SK-N-SH treated with all-trans-retinoic acid at 6 μM for 48 hours (cell line): ENCODE measurements at regions not wholly inside any gene's neighbourhood (a gene's known extent, or its start where the extent isn't known, plus 50 kb on each side); places are given as distances from the start of the nearest gene placed in this dataset.

ENCODE experiments used
- ATAC-seq: fragments of 200-7000 bp; cut with Tn5 transposase; 3 replicates; pipeline ENCODE4 v1.9.1; 2020; ENCODE audit warnings: mild to moderate bottlenecking, moderate library complexity
- ARNTL ChIP-seq: fragments of 450-650 bp; formaldehyde crosslinking; IDR thresholded peaks from 2 replicates; pipeline ENCODE4 v1.5.0; 2020; ENCODE audit warnings: low read depth, mild to moderate bottlenecking, moderate library complexity, borderline replicate concordance
- BACH2 ChIP-seq: fragments of 250-450 bp; sonication (Bioruptor Pico); IDR thresholded peaks from 2 replicates; pipeline ENCODE4 v1.9.0; 2021; ENCODE audit warnings: mild to moderate bottlenecking, borderline replicate concordance
- CSDC2 ChIP-seq: fragments of 250-450 bp; sonication (Bioruptor Pico); IDR thresholded peaks from 2 replicates; pipeline ENCODE4 v1.5.0; 2020; ENCODE audit warnings: mild to moderate bottlenecking, moderate library complexity
- CSRNP3 ChIP-seq: fragments of 250-450 bp; sonication (Bioruptor Pico); IDR thresholded peaks from 2 replicates; pipeline ENCODE4 v1.5.1; 2021; ENCODE audit warnings: mild to moderate bottlenecking, moderate library complexity
- ESRRG ChIP-seq: fragments of 250-450 bp; sonication (Bioruptor Pico); IDR thresholded peaks from 2 replicates; pipeline ENCODE4 v1.6.1; 2021; ENCODE audit warnings: mild to moderate bottlenecking
- GLIS3 ChIP-seq: fragments of 250-450 bp; sonication (Bioruptor Pico); IDR thresholded peaks from 2 replicates; pipeline ENCODE4 v1.5.0; 2020; ENCODE audit warnings: mild to moderate bottlenecking, moderate library complexity
- ISL1 ChIP-seq: fragments of 250-450 bp; sonication (Bioruptor Pico); IDR thresholded peaks from 2 replicates; pipeline ENCODE4 v2.1.2; 2022; ENCODE audit warnings: mild to moderate bottlenecking, moderate library complexity
- OSR1 ChIP-seq: fragments of 250-450 bp; sonication (Bioruptor Pico); IDR thresholded peaks from 2 replicates; pipeline ENCODE4 v1.8.0; 2022; ENCODE audit warnings: moderate library complexity, mild to moderate bottlenecking, inconsistent platforms
- PATZ1 ChIP-seq: fragments of 250-450 bp; sonication (Bioruptor Pico); IDR thresholded peaks from 2 replicates; pipeline ENCODE4 v1.8.0; 2020; ENCODE audit warnings: mild to moderate bottlenecking, moderate library complexity, borderline replicate concordance
- PPARA ChIP-seq: fragments of 250-450 bp; sonication (Bioruptor Pico); IDR thresholded peaks from 2 replicates; pipeline ENCODE4 v1.5.0; 2020; ENCODE audit warnings: mild to moderate bottlenecking, borderline replicate concordance
- SNAI2 ChIP-seq: fragments of 250-450 bp; sonication (Bioruptor Pico); IDR thresholded peaks from 2 replicates; pipeline ENCODE4 v1.5.0; 2020; ENCODE audit warnings: mild to moderate bottlenecking, moderate library complexity
- TCF4 ChIP-seq: fragments of 250-450 bp; sonication (Bioruptor Pico); IDR thresholded peaks from 2 replicates; pipeline ENCODE4 v1.8.0; 2021; ENCODE audit warnings: mild to moderate bottlenecking, moderate library complexity, borderline replicate concordance
- TOX ChIP-seq: fragments of 250-450 bp; sonication (Bioruptor Pico); IDR thresholded peaks from 2 replicates; pipeline ENCODE4 v1.8.0; 2021; ENCODE audit warnings: mild to moderate bottlenecking, moderate library complexity, borderline replicate concordance
- TSHZ2 ChIP-seq: fragments of 250-450 bp; sonication (Bioruptor Pico); IDR thresholded peaks from 2 replicates; pipeline ENCODE4 v1.5.0; 2020; ENCODE audit warnings: mild to moderate bottlenecking, moderate library complexity
- ZC3H10 ChIP-seq: fragments of 250-450 bp; sonication (Bioruptor Pico); IDR thresholded peaks from 2 replicates; pipeline ENCODE4 v1.5.1; 2021; ENCODE audit warnings: mild to moderate bottlenecking, moderate library complexity
- ZFP3 ChIP-seq: fragments of 250-450 bp; sonication (Bioruptor Pico); IDR thresholded peaks from 2 replicates; pipeline ENCODE4 v1.5.0; 2020; ENCODE audit warnings: mild to moderate bottlenecking, moderate library complexity
- ZFP30 ChIP-seq: fragments of 450-650 bp; formaldehyde crosslinking; IDR thresholded peaks from 2 replicates; pipeline ENCODE4 v1.5.0; 2022; ENCODE audit warnings: mild to moderate bottlenecking, moderate library complexity
- ZNF565 ChIP-seq: fragments of 450-650 bp; formaldehyde crosslinking; conservative IDR thresholded peaks from 2 replicates; pipeline ENCODE4 v1.5.0; 2020; ENCODE audit warnings: low read depth, mild to moderate bottlenecking, moderate library complexity
- ZNF70 ChIP-seq: fragments of 450-650 bp; formaldehyde crosslinking; IDR thresholded peaks from 2 replicates; pipeline ENCODE4 v1.5.0; 2020; ENCODE audit warnings: mild to moderate bottlenecking, moderate library complexity
- ZNF8 ChIP-seq: fragments of 450-650 bp; formaldehyde crosslinking; IDR thresholded peaks from 2 replicates; pipeline ENCODE4 v1.5.0; 2020; ENCODE audit warnings: mild to moderate bottlenecking, moderate library complexity
- TF ChIP-seq, protein P1 (sequence below): fragments of 250-450 bp; sonication (Bioruptor Pico); IDR thresholded peaks from 2 replicates; pipeline ENCODE4 v1.8.0; 2021; ENCODE audit warnings: low read depth, mild to moderate bottlenecking, moderate library complexity, borderline replicate concordance
- TF ChIP-seq, protein P2 (sequence below): fragments of 250-450 bp; sonication (Bioruptor Pico); IDR thresholded peaks from 2 replicates; pipeline ENCODE4 v1.5.1; 2020; ENCODE audit warnings: low read depth, mild to moderate bottlenecking, moderate library complexity

GRCh38 chr9:20119566-20119965, 330.7 kb upstream of the SLC24A2 start:
- TF ChIP-seq ZFP3 (CRISPR knock-in tag) = no peak
- no peak for TF ChIP-seq ZNF565
- TF ChIP-seq ZFP30 (CRISPR knock-in tag) = no peak
- no peak for TF ChIP-seq GLIS3 (CRISPR knock-in tag)
- TF ChIP-seq, protein P1, sequence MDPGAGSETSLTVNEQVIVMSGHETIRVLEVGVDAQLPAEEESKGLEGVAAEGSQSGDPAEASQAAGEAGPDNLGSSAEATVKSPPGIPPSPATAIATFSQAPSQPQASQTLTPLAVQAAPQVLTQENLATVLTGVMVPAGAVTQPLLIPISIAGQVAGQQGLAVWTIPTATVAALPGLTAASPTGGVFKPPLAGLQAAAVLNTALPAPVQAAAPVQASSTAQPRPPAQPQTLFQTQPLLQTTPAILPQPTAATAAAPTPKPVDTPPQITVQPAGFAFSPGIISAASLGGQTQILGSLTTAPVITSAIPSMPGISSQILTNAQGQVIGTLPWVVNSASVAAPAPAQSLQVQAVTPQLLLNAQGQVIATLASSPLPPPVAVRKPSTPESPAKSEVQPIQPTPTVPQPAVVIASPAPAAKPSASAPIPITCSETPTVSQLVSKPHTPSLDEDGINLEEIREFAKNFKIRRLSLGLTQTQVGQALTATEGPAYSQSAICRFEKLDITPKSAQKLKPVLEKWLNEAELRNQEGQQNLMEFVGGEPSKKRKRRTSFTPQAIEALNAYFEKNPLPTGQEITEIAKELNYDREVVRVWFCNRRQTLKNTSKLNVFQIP (CRISPR knock-in tag) = no peak
- TF ChIP-seq CSRNP3 = no peak
- no peak for TF ChIP-seq ESRRG (CRISPR knock-in tag)
- TF ChIP-seq ZC3H10 (CRISPR knock-in tag) = no peak
- TF ChIP-seq ARNTL (CRISPR knock-in tag) = no peak
- TF ChIP-seq PPARA = no peak
- no peak for TF ChIP-seq ZNF70 (CRISPR knock-in tag)
- no peak for TF ChIP-seq BACH2 (CRISPR knock-in tag)
- TF ChIP-seq TSHZ2 (CRISPR knock-in tag) = no peak
- TF ChIP-seq, protein P2, sequence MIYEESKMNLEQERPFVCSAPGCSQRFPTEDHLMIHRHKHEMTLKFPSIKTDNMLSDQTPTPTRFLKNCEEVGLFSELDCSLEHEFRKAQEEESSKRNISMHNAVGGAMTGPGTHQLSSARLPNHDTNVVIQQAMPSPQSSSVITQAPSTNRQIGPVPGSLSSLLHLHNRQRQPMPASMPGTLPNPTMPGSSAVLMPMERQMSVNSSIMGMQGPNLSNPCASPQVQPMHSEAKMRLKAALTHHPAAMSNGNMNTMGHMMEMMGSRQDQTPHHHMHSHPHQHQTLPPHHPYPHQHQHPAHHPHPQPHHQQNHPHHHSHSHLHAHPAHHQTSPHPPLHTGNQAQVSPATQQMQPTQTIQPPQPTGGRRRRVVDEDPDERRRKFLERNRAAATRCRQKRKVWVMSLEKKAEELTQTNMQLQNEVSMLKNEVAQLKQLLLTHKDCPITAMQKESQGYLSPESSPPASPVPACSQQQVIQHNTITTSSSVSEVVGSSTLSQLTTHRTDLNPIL (CRISPR knock-in tag) = no peak
- no peak for TF ChIP-seq ZNF8 (CRISPR knock-in tag)
- TF ChIP-seq PATZ1 (CRISPR knock-in tag) = no peak
- TF ChIP-seq OSR1 (CRISPR knock-in tag) = no peak
- no peak for TF ChIP-seq CSDC2 (CRISPR knock-in tag)
- no peak for TF ChIP-seq SNAI2 (CRISPR knock-in tag)
- no peak for TF ChIP-seq TCF4
- no peak for ATAC-seq

DNA sequence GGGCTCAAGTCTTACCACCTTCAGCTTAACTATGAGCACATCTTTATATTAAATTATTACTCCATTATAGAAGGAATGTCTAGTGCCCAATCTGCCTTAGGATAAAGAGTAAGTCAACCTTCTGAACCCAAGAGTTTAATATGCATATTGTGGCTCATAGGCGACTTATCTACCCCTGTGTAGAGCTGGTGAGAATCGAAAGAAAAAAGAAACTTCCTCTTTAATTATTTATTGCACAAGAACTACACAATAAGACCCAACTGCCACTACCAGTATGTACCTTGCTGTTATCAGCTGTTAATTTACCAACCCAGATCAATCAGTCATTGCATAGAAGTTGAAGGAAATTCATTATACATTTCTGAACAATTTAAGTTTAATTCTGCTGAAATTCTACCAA, 329.1 kb upstream of the SLC24A2 start:
- no peak for TF ChIP-seq TCF4
- no peak for TF ChIP-seq ARNTL (CRISPR knock-in tag)
- no peak for TF ChIP-seq ZNF70 (CRISPR knock-in tag)
- TF ChIP-seq BACH2 (CRISPR knock-in tag) = no peak
- no peak for TF ChIP-seq PPARA
- TF ChIP-seq ISL1 = no peak
- TF ChIP-seq, all 23 proteins: peak for 0
- no peak for ATAC-seq

- no peak for ATAC-seq
- TF ChIP-seq ZNF70 (CRISPR knock-in tag) = no peak
- no peak for TF ChIP-seq OSR1 (CRISPR knock-in tag)
- TF ChIP-seq, protein P1 (CRISPR knock-in tag) = no peak
- no peak for TF ChIP-seq TOX (CRISPR knock-in tag)
- TF ChIP-seq, protein P2 (CRISPR knock-in tag) = no peak
Observed at GRCh38 chr9:20117482-20117881, 328.6 kb upstream of the SLC24A2 start.
